ENCODE measurements at regions not wholly inside any gene's neighbourhood (a gene's known extent, or its start where the extent isn't known, plus 50 kb on each side); places are given as distances from the start of the nearest gene placed in this dataset.
"Not testable (repeated sequence)": the region's sequence is repeated elsewhere in the genome, so short reads cannot be mapped to it uniquely, and the experiment has no call there.

- no peak for DNase-seq (ENCODE audit: low read depth)
Observed at GRCh38 chr3:170651260-170651845, 65.5 kb upstream of the SLC7A14 start.

GRCh38 chr3:170650557-170650956, 64.7 kb upstream of the SLC7A14 start:
- DNase-seq (ENCODE audit: low read depth), result not testable (repeated sequence)

- no peak for DNase-seq (ENCODE audit: low read depth)
Observed at GRCh38 chr3:170644711-170645110, 58.8 kb upstream of the SLC7A14 start.

- DNase-seq (ENCODE audit: low read depth), result no peak
Observed at GRCh38 chr3:170643831-170644230, 58.0 kb upstream of the SLC7A14 start.

GRCh38 chr3:170642882-170643601, 57.2 kb upstream of the SLC7A14 start:
- no peak for DNase-seq (ENCODE audit: low read depth)

GRCh38 chr3:170641510-170642236, 55.8 kb upstream of the SLC7A14 start:
- DNase-seq (ENCODE audit: low read depth), result no peak

GRCh38 chr3:170640737-170641171, 54.9 kb upstream of the SLC7A14 start:
- DNase-seq (ENCODE audit: low read depth), result no peak

- no peak for DNase-seq (ENCODE audit: low read depth)
Observed at GRCh38 chr3:170638988-170639387, 53.1 kb upstream of the SLC7A14 start.

GRCh38 chr3:170637306-170637705, 51.4 kb upstream of the SLC7A14 start:
- no peak for DNase-seq (ENCODE audit: low read depth)

- DNase-seq (ENCODE audit: low read depth), result no peak
Observed at GRCh38 chr3:170636400-170636973, 50.6 kb upstream of the SLC7A14 start.

Measured in activated T-cell treated with anti-CD3 and anti-CD28 coated beads for 48 hours (primary cell).